GM18951 (cell line): ENCODE measurements at regions not wholly inside any gene's neighbourhood (a gene's known extent, or its start where the extent isn't known, plus 50 kb on each side); places are given as distances from the start of the nearest gene placed in this dataset.

Experiments
- POLR2A ChIP-seq: IDR thresholded peaks from 4 replicates; pipeline ENCODE4 v1.6.1; 2011; ENCODE audit warnings: mild to moderate bottlenecking; ENCODE audit not compliant: insufficient read length, insufficient read depth; ENCODE audit errors: extremely low read depth
- in situ Hi-C: fragments of 300-500 bp; cut with MboI; formaldehyde crosslinking; loops from one replicate; pipeline ENCODE4 v1.12.0; 2022; ENCODE audit warnings: low sequenced_read_pairs, mixed read lengths, inconsistent platforms; ENCODE audit not compliant: unreplicated experiment

DNA sequence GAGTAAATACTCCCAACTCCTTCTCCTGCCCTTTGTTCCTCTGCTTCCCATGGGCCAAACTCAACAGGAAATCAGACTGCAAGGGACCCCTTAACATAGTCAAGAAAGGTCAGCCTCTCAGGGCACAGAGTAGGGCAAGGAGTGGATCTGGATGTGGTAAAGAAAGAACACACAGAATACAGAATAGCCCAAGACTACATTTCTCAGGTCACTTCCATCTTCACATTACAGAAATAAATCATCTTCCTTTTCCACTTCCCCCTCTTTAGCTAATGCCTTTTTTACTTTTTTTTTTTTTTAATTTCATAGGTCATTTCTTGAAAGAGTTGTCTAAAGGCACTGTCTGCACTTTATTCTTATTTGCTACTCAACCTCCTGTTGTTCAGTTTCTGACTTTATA lies 558.3 kb downstream of the TNS1 start:
- in situ Hi-C loops = no loop called here
- TF ChIP-seq POLR2A = no peak

DNA sequence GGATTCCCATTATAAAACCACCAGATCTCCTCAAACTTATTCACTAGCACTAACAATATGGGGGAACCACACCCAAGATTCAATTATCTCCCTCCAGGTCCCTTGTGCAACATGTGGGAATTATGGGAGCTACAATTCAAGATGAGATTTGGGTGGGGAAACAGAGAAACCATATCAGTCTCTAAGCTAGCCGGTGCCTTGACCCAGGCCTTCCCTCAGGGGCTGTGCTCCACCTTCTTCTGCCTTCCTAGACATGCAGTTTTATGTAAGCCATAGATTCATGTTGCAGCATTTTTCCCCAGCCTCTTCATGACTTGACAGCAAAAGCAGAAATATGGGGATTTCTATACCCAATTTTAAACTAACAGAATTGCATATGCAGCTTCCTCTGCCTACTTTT lies 559.2 kb downstream of the TNS1 start:
- TF ChIP-seq POLR2A = no peak
- in situ Hi-C loops = no loop called here

DNA sequence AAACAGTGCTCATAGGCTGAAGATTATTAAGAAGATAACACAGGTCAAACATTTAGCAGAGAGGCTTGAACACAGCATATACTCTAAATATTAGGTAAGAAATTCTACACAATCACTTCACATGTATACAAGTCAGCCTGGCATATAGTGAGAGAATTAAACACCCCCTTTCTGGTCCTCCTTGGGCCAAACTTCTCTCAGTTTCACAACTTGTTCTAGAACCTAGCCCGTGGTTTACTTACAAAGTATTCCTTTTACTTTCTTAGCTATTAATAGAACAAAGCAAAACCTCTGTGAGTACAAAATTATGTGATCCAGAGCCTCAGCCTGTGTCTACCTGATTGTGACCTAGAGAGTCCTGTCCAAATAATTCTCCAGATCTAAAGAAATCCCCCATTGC lies 562.8 kb downstream of the TNS1 start:
- in situ Hi-C loops = no loop called here
- TF ChIP-seq POLR2A = no peak

DNA sequence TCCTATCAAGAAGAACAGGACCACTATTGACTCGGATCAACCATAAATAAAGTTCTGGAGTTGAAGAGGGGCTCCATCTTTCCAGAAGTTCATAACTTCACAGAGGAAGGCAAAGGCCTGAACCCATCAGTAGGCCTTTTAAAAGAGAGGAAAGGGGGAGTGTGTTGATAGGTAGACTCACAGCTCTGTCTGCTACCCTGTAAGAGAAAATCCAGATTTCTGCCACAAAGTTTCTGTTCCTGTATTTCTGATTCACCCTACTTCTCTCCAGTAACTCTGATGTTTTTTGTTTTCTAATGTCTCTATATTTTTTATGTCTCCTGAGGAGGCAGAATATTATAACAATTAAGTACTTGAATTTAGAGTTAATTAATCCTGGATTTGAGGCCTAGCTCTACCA lies 564.0 kb downstream of the TNS1 start:
- no peak for TF ChIP-seq POLR2A
- in situ Hi-C loops = no loop called here

DNA sequence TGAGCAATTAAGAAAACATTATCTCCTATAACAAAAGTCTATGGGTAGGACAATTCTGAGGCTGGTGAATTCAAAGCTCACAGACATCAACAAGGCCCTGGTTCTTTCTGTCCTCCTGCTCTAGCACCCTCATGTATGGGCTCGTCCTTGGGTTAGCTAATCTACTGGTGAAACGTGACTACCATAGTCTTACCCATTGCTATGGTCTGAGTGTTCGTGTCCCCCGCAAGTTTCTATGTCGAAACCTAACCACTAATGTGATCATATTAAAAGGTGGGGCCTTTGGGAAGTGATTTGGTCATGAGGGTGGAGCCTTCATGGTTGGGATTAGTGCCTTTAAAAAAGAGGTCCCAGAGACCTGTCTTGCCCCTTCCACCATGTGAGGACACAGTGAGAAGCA lies 564.7 kb downstream of the TNS1 start:
- no peak for TF ChIP-seq POLR2A
- in situ Hi-C loops = no loop called here

DNA sequence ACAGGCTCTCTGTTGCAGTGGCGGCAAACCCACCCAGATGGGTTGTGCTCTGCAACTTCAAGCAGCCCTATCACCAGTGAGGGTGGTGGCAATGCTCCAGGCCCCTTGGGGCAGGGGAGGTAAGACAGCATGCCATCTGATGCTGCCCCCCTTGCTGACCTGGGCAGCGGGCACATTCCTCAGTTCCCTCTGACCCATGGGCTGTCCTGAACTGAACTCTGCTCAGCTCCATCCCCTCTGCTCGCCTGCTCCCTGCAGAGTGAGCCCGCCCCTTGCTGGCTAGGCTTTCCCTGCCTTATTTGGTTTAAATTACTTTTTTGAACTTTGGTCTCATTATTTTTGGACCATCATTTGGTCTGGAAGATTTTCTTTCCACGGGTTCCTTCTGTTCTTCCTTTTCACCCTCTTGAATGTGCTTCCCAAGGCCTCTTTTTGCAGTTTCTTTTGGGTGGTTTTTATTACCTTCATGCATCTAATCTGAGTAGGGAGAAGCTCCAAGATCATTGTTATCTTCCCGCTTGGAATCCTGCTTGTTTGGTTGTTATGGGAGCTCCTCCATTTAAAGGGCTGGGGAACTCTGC lies 565.4 kb downstream of the TNS1 start:
- in situ Hi-C loops = no loop called here
- no peak for TF ChIP-seq POLR2A

DNA sequence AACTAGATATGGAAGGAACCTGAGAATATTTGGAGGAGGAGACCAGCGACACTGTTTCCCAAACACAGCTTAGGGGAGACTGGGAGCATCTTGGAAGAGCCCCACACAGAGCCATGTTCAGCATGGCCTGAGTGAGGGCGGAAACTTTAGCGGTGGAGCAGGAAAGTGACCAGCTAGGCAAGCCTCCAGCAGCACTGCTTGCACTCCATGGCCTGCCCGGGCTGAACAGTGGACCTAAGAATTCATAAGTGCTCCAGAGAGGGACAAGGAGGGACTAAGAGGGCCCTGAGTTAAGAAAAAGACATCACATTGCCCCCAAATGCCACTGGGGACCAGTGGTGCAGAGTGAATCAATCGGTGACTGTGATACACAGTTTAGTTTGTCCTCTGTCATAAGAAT lies 566.4 kb downstream of the TNS1 start:
- no peak for TF ChIP-seq POLR2A
- in situ Hi-C loops = no loop called here

DNA sequence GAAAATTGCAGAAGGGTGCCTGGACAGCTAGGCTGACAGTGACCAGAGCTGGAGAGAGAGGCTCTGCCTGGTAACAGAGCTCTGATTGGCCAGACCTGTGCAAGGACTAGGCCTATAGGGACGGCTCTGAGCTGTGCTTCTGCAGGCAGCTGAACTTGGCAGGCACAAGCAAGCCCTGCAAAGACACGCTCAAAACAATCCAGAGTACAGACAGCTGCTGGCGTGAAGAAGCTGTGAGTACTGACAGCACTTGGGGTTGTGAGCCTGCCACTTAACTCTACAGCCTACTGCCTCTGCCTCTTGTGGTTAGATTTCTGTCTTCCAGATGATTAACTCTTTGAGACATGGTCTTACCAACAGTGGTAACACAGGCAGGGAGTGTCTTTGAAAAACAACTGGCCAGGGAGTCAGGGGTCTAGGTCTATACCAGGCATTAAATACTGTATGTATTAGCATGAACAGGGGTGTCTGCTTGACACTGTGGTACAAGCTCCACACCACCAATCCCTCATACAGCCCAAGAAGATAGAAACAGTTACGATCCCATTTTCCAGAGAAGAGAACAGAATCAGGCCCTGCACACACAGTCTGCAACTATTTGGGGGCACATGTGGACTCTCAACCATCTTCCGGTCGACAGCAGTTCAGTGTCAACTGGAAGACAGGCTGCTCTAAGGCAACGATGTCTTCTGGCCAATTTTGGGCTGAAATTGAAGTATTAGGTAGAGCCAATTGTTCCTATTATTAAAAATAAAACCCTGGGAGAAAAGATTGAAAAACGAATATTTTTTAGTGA lies 568.4 kb downstream of the TNS1 start:
- in situ Hi-C loops = no loop called here
- no peak for TF ChIP-seq POLR2A

DNA sequence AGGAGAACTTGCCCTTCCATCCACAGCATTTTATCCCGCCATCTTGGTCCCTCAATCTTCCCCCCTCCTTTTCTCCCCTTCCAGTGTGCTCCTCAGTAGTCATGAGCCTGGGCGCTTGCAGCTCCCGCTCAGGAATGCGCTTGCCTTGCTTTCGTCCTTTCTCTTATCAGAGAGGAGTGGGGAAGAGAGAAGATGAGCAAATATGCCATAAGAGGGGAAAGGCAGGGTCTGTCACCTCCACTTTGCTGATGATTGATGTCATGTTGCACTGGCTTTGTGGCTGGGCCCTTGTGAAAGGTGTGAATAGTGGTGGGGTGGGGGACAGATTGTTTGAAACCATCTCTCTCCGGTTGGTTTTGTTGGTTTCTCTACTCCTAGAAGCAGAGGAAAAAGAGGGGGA lies 569.3 kb downstream of the TNS1 start:
- in situ Hi-C loops = no loop called here
- TF ChIP-seq POLR2A = no peak

DNA sequence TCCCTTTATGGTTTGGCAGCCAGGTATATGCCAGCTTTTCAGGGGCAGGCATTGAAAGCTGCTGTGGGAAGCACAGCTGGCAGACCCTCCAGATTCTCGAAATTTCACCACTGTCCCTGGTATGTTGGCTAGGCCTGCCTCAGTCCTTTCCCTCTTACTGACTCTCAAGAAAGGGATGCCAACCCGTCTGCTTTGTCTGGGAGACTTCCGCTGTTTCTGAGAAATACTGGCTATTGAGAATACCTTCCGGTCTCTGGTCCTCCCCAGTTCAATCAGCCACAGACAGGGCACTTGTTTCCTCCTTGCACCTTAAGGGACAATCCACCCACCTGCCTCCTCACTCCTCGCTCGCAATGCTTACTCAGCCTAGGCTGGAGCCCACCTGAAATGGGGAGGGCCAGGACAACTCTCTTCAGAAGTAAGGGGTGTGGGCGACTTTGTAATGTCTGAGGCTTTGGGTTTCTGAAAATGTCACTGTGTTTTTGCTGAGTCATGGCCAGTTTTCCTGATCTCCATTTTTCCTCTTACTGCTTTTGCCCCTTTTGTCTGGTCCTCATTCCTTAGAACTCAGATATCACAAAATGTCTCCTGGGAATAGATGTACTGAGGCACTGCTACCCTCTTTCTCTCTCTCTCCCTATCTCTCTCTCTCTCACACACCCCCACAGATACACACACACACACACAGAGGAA lies 571.1 kb downstream of the TNS1 start:
- in situ Hi-C loops = no loop called here
- no peak for TF ChIP-seq POLR2A

DNA sequence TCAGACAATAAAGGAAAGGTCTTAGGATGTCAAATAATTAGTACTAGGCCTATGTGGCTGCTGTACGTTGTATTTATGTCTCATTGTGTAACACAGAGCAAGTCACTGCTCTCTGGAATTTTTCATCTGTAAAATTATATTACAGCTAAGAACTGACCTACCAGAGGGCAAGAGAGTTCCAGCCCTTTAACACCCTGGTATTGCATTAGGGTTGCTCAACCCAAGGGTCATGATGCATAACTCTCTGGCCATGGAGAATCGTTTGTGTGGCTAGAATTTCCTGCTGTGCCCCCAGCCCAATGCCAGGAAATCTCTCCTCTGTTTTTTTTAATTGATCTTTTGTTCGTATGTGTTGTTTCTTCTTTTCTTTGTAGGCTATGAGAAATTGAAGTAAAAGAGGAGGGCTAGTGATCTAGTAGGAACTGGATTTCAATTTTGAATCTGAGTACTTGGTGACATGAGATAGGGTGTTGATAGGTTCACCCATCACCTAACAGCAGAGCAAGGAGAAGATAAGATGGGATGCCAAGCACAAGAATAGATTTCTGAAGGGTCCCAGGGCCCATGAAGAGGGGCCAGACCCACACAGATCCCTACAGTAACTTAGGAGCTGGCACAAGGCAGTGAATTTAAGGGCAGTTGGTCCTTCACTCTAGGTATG lies 571.2 kb upstream of the TNP1 start:
- no peak for TF ChIP-seq POLR2A
- in situ Hi-C loops = no loop called here

DNA sequence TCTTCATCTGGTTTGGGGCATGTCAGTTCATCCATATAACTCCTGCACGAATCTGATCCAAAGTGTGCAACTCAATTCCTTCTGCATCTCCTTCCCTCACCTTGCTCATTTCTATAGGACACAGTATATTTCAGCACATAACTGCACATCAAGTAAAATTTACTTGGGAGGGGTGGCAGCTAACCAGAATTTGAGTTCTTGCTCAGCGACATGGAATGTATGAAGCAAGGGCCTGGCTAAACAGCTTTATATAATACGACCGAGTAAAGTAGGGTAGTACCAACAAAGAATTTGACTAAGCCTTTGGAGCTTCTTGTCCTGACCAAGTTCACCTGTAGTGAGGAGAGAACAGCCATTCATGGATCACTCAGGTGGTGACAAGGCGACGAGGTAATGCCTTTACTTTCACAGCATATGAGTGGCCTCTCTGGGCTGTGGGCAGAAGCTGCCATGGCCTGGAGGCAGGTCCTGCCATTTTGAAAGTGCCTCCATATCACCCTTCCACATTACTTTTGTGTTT lies 570.2 kb upstream of the TNP1 start:
- in situ Hi-C loops = no loop called here
- TF ChIP-seq POLR2A = no peak

DNA sequence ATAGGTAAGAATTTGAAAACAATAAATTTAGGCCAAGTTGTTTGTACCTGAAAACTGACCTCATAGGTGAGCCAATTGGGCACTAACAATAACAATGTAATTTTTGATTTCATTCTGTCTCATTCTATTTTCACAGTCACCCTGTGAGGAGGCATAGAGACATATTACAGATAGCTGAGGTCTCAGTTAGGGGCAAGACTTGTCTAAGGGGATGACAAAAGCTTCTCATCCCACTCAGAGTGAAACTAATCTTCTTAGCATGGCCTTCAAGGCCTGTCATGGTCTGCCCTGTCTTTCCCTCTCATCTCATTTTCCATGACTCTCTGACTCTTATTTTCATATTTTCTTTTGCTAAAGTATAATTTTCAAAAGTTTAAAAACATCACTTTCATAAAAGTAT lies 562.0 kb upstream of the TNP1 start:
- in situ Hi-C loops = no loop called here
- no peak for TF ChIP-seq POLR2A
